Glomerular endothelial cell (primary cell): ENCODE measurements at regions not wholly inside any gene's neighbourhood (a gene's known extent, or its start where the extent isn't known, plus 50 kb on each side); places are given as distances from the start of the nearest gene placed in this dataset.

ENCODE experiments used
- DNase-seq: peaks from one replicate; pipeline ENCODE4 v3.0.0-alpha.2; 2011; ENCODE audit warnings: low read depth, low spot score; ENCODE audit errors: extremely low read depth

GRCh38 chr12:115716551-115716950 lies 560.9 kb downstream of the MED13L start:
- no peak for DNase-seq

- DNase-seq, result no peak
Measured at GRCh38 chr12:115712676-115713075, 564.8 kb downstream of the MED13L start.

DNA sequence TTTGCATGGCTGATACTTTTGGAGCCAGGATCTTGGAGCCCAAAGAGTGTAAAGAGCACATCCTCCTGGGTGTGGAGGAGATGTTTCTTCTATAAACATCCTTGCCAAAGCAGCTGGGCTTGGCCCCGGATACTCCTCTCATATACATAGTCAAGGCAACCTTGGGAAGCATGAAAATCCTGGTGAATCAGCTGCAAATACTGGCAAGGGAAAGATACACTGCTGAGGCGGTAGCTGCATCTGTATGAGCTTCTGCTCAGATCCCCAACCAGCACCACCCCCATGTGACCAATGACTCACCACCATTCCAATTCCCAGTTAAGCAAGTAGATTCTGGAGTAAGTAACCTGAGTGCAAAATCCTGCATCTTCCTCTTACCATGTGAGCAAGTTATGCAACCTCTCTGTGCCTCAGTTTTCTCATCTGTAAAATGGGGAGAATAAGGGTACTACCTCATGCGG lies 567.4 kb downstream of the MED13L start:
- DNase-seq, result no peak

- no peak for DNase-seq
Measured at GRCh38 chr12:115709540-115710011, 567.9 kb downstream of the MED13L start.

GRCh38 chr12:115708801-115709200 lies 568.7 kb downstream of the MED13L start:
- no peak for DNase-seq

- no peak for DNase-seq
Measured at GRCh38 chr12:115700896-115701465, 576.5 kb downstream of the MED13L start.

DNA sequence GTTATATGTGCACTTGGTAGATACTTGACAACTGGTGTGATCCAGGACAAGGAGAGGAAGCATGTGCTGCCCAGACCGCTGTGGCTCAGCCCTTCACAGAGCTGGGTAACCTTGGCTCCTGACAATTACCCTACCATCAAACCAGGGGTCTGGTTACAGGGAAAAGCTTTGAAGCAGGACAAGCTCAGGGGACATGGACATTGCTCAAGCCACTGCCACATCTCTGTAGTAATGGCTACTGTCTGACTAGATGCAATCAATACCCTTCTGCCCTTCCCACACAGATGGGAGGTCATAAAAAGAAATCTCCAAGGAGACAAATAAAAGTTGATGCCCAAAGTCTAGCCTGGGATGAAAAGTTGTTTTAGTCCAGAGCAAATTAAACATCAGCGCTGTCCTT lies 577.4 kb downstream of the MED13L start:
- DNase-seq, result no peak

- DNase-seq, result no peak
Measured at GRCh38 chr12:115698257-115698656, 579.2 kb downstream of the MED13L start.

DNA sequence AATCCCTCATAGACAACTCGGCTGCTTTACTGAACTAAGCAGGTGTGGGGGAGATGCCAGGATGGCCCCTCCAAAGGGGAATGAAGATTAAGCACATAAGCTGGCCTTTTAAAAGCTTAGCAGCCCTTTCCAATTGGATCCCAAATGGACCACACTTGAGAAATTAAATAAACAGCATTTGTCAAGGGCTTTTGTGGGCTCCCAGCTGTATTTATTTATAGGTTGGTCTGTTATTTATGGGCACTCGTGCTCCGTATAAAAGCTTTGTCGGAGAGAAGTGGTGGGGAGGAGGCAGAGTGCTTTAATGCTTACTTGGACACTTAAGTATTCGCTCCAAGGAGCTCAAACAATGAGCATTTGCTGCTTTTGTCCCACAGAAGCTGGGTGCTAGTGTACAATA lies 580.2 kb downstream of the MED13L start:
- no peak for DNase-seq

DNA sequence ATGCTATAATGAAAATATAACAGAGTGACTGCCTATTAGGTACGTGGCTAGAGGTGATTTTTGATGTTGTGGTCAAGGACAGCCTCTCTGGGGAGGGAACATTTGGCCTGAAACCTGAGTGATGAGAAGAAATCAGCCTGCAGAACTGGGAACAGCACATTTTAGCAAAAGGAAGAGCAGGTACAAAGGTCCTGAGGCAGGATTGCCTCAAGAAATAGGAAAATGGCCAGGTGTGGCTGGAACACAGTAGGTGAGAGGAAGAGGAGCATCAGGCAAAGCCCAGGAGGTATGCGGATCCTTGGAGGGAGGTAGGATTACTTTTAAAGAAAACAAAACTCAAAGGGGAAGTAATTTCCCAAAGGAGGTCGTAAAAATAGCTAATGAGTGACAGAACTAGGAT lies 582.9 kb downstream of the MED13L start:
- no peak for DNase-seq

- DNase-seq, result no peak
Measured at GRCh38 chr12:115693970-115694369, 583.5 kb downstream of the MED13L start.

DNA sequence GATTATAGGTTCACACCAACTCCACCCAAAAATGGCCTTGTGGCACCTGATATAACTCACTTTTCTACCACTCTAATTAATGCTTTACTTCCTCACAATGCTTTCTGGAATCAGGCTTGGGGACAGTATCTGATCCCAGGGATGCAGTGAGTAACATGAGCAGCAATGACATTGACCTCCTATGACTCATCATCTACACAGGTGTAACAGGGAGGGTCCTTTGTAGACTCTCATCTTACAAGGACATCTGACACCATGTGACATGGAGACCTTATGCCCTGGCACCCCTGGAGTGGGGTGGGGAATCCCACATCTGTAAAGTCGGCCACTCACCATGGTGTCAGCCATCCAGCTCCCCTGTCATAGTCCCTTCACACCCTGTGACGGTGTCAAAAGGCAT lies 586.4 kb downstream of the MED13L start:
- DNase-seq, result no peak

DNA sequence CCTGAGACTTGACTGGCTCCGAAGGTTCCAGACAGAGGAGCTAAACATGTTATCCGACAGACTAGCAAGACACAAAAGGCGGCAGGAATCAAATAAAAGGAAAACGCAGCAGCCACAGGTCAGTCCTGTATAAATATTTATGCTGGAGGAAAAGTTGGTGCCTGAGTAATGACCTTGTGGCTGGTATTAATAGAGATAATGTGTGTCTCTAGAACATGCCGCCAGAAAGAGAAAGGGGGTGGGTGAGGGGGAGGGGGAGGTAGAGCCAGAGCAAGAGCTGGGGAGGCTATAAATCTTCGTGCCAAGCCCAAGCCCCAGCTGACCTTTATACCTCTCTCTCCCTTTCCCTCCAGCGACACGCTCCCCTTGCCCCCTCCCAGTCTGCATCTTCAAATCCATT lies 590.4 kb downstream of the MED13L start:
- DNase-seq, result no peak

GRCh38 chr12:115683240-115683780 lies 594.2 kb downstream of the MED13L start:
- no peak for DNase-seq

DNA sequence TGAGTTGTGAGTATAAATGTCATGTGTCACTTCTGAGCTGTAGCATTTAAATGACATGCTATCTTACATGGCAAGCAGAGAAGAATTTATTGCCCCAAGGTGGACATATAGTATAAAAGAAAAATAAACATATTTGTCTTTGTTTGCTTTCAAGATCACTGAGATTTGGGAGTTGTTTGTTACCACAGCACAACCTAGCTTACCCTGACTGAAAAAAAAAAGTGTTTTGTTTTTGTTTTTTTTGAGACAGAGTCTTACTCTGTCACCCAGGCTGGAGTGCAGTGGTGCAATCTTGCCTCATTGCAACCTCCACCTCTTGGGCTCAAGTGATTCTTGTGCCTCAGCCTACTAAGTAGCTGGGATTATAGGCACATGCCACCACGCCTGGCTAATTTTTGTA lies 596.5 kb downstream of the MED13L start:
- no peak for DNase-seq

- no peak for DNase-seq
Measured at GRCh38 chr12:115672506-115673080, 604.9 kb downstream of the MED13L start.

GRCh38 chr12:115672086-115672485 lies 605.4 kb downstream of the MED13L start:
- DNase-seq, result no peak

DNA sequence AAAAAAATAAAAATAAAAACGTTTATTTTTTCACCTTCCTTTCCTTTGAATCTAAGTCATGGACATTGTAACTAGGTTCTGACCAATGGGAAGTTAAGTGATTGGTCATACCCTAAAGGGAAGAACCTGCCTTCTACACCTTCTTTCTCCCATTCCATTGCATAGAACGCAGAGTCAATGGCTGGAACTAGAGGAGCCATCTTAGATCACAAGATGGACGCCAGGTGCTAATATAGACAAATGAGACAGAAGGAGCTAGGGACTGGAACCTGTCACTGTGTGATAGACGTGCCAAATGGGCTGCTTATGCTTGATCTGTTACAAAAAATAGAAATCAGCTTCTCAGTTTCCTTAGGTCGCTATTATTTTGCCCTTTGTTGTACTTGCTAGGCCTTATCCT lies 606.6 kb downstream of the MED13L start:
- no peak for DNase-seq

DNA sequence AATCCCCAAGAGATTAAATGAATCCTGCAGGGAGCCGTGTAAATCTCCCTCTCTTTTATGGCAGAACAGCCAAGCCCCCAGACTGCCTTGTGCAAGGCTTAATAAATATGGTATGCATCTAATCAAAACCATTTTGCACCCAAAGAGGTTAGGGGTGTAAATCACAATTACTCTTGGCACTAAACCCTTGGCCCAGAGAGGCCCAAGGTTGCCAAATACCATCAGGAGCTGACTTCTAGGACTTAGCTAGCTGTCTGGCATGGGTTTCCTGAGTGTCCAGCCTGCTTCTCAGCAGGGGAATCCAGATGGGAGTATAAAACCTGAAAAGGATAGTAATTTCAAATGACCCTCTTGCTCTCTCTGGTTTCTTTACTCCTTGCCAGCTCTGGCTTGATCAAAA lies 610.4 kb downstream of the MED13L start:
- no peak for DNase-seq

DNA sequence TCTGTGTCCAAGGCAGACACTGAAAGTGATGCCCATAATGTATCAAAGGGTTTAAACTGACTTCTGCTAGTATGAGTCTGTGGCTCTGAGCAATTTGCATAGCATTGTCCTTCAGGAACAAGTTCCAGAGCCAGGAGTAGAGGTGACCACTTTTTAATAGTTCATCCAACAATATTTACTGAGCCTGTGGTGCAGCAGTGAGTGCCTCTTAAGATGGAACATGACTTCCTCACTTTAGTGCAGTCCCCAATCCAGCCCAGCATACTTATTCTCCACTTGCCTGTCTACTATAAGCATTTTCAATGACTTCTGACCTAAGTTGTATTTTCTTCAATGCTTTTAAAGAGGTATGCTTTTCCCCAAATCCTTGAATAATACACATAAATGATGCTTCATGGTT lies 611.3 kb downstream of the MED13L start:
- DNase-seq, result no peak

DNA sequence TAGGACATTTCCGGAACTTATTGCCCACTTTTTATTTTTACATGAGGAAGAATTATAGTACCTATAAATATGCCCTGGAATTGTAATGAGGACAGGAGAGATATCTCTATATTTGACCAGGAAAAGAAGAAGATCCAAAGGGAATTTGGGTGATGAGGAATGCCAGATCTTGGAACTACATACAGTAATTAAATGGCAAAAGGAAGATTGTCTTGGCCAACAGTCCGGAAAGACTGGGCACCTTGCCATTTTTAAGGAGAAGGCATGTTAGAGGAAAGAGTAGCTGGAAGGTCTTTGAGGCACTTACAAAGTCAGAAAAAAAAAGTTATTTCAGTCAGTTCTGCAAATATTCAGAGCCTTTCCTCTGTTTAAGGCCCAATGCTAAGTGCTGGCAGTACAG lies 616.4 kb downstream of the MED13L start:
- DNase-seq, result no peak

DNA sequence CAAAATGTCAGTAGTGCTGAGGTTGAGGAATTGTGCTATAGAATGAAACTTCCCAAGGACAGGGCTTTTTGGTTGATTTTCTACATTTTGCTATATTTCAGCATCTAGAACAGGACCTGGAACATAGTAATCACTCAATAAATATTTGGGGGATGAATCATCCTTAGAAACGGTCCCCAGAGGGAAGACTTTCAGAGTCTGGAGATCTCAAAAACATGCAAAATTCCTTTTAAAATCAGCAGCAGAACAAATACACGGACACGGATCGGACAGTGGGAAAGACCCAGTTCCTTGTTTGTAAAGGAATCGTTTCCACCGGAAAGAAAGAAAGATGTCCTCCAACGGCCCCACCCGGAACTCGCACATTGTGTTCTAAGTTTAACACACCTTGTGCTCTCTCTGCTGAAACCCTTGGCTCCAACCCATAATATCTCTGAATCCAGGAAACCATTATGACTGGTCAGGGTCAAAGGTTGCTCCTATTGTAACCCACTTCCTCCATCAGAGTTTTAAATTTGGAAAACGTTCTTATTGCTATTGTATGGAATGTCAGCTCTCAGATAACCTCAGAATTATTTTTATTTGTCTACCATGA lies 617.2 kb downstream of the MED13L start:
- no peak for DNase-seq
